Suprapubic skin (tissue), 4 donors: ENCODE measurements at regions not wholly inside any gene's neighbourhood (a gene's known extent, or its start where the extent isn't known, plus 50 kb on each side); places are given as distances from the start of the nearest gene placed in this dataset.

ENCODE experiments used
- EP300 ChIP-seq: sonication (generic); formaldehyde crosslinking; IDR thresholded peaks from one replicate; pipeline ENCODE4 v1.6.1; 2017; ENCODE audit warnings: antibody characterized with exemption
- POLR2A ChIP-seq, 2 donors: fragments of 450-650 bp; IDR thresholded peaks; one replicate each; pipeline ENCODE4 v1.6.1; 2017; ENCODE audit warnings: antibody characterized with exemption in 2 of 2, mild to moderate bottlenecking in 2 of 2, moderate library complexity in 2 of 2
- POLR2AphosphoS5 ChIP-seq, 3 donors: sonication (generic); formaldehyde crosslinking; IDR thresholded peaks; one replicate each; pipeline ENCODE4 v1.6.1; 2017; ENCODE audit warnings: antibody characterized with exemption in 3 of 3

DNA sequence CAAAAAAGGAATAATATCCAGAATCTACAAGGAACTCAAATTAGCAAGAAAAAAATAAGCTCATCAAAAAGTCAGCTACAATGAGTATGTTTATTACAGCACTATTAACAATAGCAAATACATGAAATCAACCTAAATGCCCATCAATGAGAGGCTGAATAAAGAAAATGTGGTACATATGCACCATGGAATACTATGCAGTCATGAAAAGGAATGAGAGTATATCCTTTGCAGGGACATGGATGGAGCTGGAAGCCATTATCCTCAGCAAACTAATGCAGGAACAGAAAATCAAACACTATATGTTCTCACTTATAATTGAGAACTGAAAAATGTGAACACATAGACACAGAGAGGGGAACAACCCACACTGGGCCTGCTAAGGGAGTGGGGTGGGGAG lies 178.4 kb upstream of the IRS4 start:
- TF ChIP-seq EP300 (no peak), POLR2A (IDR thresholded peaks at IDR 0.05) (no peak), POLR2AphosphoS5 (IDR thresholded peaks at IDR 0.05) (no peak)
